HepG2 (cell line): ENCODE measurements at regions not wholly inside any gene's neighbourhood (a gene's known extent, or its start where the extent isn't known, plus 50 kb on each side); places are given as distances from the start of the nearest gene placed in this dataset.
"Not testable (repeated sequence)": the region's sequence is repeated elsewhere in the genome, so short reads cannot be mapped to it uniquely, and the experiment has no call there.

Experiments used
- ARID4A ChIP-seq: sonication (generic); formaldehyde crosslinking; IDR thresholded peaks from 2 replicates; pipeline ENCODE4 v1.5.0; 2020; ENCODE audit warnings: mild to moderate bottlenecking, missing genetic modification reagents, borderline replicate concordance
- CREB1 ChIP-seq, 2 experiments: fragments of 450-650 bp in 1 of 2; IDR thresholded peaks; 2 replicates each; pipeline ENCODE4 v1.6.1; 2016 to 2017; ENCODE audit warnings: control low read depth in 1 of 2, mild to moderate bottlenecking in 1 of 2, missing compliant biosample characterization in 1 of 2, missing genetic modification characterization in 1 of 2
- DRAP1 ChIP-seq: IDR thresholded peaks from 2 replicates; pipeline ENCODE4 v1.6.1; 2016; ENCODE audit warnings: missing genetic modification reagents, missing compliant biosample characterization
- ELF3 ChIP-seq: IDR thresholded peaks from 2 replicates; pipeline ENCODE4 v1.6.1; 2016; ENCODE audit warnings: missing genetic modification reagents, missing compliant biosample characterization
- GABPA ChIP-seq, 2 experiments: IDR thresholded peaks; 2 replicates each; pipeline ENCODE4 v1.6.1; 2011 to 2016; ENCODE audit warnings: low read depth in 2 of 2, low read length in 1 of 2, missing biosample characterization in 1 of 2, missing genetic modification characterization in 1 of 2
- GATAD1 ChIP-seq: IDR thresholded peaks from 2 replicates; pipeline ENCODE4 v1.6.1; 2016; ENCODE audit warnings: missing genetic modification reagents, missing compliant biosample characterization
- MED1 ChIP-seq: sonication (generic); formaldehyde crosslinking; IDR thresholded peaks from 2 replicates; pipeline ENCODE4 v1.4.0; 2020; ENCODE audit warnings: missing genetic modification reagents
- MXI1 ChIP-seq: IDR thresholded peaks from 3 replicates; pipeline ENCODE4 v1.6.1; 2012; ENCODE audit warnings: low read depth, low read length, inconsistent platforms, borderline replicate concordance
- MYC ChIP-seq: sonication (generic); formaldehyde crosslinking; IDR thresholded peaks from 2 replicates; pipeline ENCODE4 v1.9.0; 2021; ENCODE audit warnings: missing genetic modification reagents, borderline replicate concordance
- RBFOX2 ChIP-seq: fragments of 200-400 bp; formaldehyde crosslinking; IDR thresholded peaks from 2 replicates; pipeline ENCODE4 v1.6.1; 2017; ENCODE audit warnings: low read depth, mild to moderate bottlenecking, low read length
- SAP130 ChIP-seq: IDR thresholded peaks from 2 replicates; pipeline ENCODE4 v1.6.1; 2016; ENCODE audit warnings: low read depth
- SIN3A ChIP-seq: IDR thresholded peaks from 2 replicates; pipeline ENCODE4 v1.6.1; 2011; ENCODE audit warnings: low read depth, mild to moderate bottlenecking, control low read depth, low read length, borderline replicate concordance
- SP4 ChIP-seq: sonication (generic); formaldehyde crosslinking; IDR thresholded peaks from 2 replicates; pipeline ENCODE4 v1.8.1; 2023; ENCODE audit warnings: mild to moderate bottlenecking, missing genetic modification reagents
- UBTF ChIP-seq: sonication (generic); formaldehyde crosslinking; IDR thresholded peaks from 2 replicates; pipeline ENCODE4 v1.4.0; 2020; ENCODE audit warnings: mild to moderate bottlenecking, missing genetic modification reagents
- ZMYM4 ChIP-seq: sonication (generic); formaldehyde crosslinking; IDR thresholded peaks from 2 replicates; pipeline ENCODE4 v1.8.1; 2023; ENCODE audit warnings: mild to moderate bottlenecking, missing genetic modification reagents
- ZNF362 ChIP-seq: sonication (generic); formaldehyde crosslinking; IDR thresholded peaks from 2 replicates; pipeline ENCODE4 v1.4.0; 2020; ENCODE audit warnings: missing genetic modification reagents, mild to moderate bottlenecking, borderline replicate concordance

- TF ChIP-seq CREB1 (IDR thresholded peaks at IDR 0.05); GABPA (IDR thresholded peaks at IDR 0.05; ENCODE audit: low read depth, low read length): not testable (repeated sequence)
- TF ChIP-seq CREB1 (CRISPR knock-in tag; IDR thresholded peaks at IDR 0.05), result 0 out of 2 replicates have a peak, but pooled peaks have one; percentile 33
- peak; percentile 8; the same call in 1 of the 3 replicates for TF ChIP-seq MXI1
- TF ChIP-seq ARID4A (CRISPR knock-in tag), result peak; percentile 46; the same call in 1 of the 2 replicates
- TF ChIP-seq SP4, result 0 out of 2 replicates have a peak, but pooled peaks have one; percentile 44
- TF ChIP-seq DRAP1 (CRISPR knock-in tag), result peak; percentile 76
- peak; percentile 91 for TF ChIP-seq ZNF362 (CRISPR knock-in tag)
- 0 out of 2 replicates have a peak, but pooled peaks have one; percentile 5 for TF ChIP-seq SIN3A
- peak; percentile 68 for TF ChIP-seq ZMYM4 (CRISPR knock-in tag)
- TF ChIP-seq SAP130 (CRISPR knock-in tag), result peak; percentile 72
- TF ChIP-seq ELF3 (CRISPR knock-in tag), result 0 out of 2 replicates have a peak, but pooled peaks have one; percentile 15
- peak; percentile 75 for TF ChIP-seq GABPA (CRISPR knock-in tag; IDR thresholded peaks at IDR 0.05; ENCODE audit: low read depth)
- TF ChIP-seq RBFOX2, result peak; percentile 58
- 0 out of 2 replicates have a peak, but pooled peaks have one; percentile 37 for TF ChIP-seq GATAD1 (CRISPR knock-in tag)
- peak; percentile 60; the same call in 1 of the 2 replicates for TF ChIP-seq UBTF (CRISPR knock-in tag)
- 0 out of 2 replicates have a peak, but pooled peaks have one; percentile 48 for TF ChIP-seq MYC (CRISPR knock-in tag)
- peak; percentile 24; the same call in 1 of the 2 replicates for TF ChIP-seq MED1 (CRISPR knock-in tag)
Measured at GRCh38 chr17:20867938-20868661, 174.7 kb downstream of the USP22 start (continued).
